GM13977 (cell line): ENCODE measurements at regions not wholly inside any gene's neighbourhood (a gene's known extent, or its start where the extent isn't known, plus 50 kb on each side); places are given as distances from the start of the nearest gene placed in this dataset.

Experiments
- DNase-seq: peaks from one replicate; pipeline ENCODE4 v3.0.0; 2012; ENCODE audit warnings: low spot score
- in situ Hi-C: fragments of 300-500 bp; cut with MboI; formaldehyde crosslinking; loops from one replicate; pipeline ENCODE4 v1.12.0; 2022; ENCODE audit warnings: low sequenced_read_pairs, low pct_unique_long_range_greater_than_20kb, mixed read lengths, inconsistent platforms; ENCODE audit not compliant: unreplicated experiment
- TF ChIP-seq, protein P1 (sequence below): IDR thresholded peaks from 2 replicates; pipeline ENCODE4 v1.5.1; 2012; ENCODE audit warnings: mild to moderate bottlenecking, control low read depth; ENCODE audit not compliant: insufficient read depth; ENCODE audit errors: extremely low read depth, missing control alignments

DNA sequence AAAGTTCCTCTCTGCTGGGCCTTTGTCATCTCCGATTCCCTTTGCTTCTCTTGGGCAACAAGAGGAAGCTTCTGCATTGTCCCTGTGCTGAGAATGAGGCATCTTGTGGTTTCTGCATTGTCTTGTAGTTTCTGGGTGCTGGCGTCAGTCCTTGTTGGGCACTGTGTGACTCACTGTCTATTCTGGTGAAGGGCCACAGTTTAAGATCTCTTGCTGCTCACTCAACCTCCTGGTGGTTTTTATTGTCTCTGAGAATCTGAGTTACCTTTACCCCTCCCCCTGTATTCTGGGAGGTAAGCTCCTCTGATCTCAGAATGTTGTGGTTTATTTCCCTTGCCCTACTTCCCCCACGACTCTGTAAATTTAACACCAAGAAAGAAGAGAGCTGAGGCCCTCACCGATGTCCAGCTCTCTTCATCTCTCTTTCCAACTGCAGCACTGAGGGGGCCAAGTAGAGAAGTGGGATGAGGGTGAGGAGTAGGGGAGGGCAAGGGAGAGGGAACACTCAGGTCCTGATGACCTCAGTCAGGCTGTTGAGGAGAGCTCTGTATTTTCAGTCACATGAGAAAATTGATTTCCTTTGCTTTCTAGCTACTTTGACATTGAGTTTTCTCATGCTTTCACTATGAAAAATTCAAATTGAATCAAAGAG is 441.6 kb upstream of the PITX2 start:
- in situ Hi-C loops: no loop called here
- DNase-seq: peak; percentile 10
- TF ChIP-seq, protein P1, sequence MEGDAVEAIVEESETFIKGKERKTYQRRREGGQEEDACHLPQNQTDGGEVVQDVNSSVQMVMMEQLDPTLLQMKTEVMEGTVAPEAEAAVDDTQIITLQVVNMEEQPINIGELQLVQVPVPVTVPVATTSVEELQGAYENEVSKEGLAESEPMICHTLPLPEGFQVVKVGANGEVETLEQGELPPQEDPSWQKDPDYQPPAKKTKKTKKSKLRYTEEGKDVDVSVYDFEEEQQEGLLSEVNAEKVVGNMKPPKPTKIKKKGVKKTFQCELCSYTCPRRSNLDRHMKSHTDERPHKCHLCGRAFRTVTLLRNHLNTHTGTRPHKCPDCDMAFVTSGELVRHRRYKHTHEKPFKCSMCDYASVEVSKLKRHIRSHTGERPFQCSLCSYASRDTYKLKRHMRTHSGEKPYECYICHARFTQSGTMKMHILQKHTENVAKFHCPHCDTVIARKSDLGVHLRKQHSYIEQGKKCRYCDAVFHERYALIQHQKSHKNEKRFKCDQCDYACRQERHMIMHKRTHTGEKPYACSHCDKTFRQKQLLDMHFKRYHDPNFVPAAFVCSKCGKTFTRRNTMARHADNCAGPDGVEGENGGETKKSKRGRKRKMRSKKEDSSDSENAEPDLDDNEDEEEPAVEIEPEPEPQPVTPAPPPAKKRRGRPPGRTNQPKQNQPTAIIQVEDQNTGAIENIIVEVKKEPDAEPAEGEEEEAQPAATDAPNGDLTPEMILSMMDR: no peak

DNA sequence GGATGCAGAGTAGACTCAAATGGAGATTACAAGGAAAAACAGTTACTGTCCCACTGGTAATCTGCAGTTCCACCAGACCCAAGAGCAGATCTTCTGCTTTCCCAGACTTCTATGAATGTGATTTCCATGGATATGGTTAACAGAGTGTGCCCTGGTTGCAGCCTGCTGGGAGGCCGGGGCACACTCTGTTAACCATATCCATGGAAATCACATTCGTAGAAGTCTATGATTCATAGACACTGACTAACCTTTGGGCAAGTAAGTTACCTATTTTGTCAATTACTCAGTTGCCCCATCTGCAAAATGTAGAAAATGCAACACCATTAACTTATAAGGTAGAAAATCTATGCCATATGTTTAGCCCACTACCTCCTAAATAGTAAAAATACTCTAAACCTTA is 443.1 kb upstream of the PITX2 start:
- DNase-seq: no peak
- TF ChIP-seq, protein P1: no peak
- in situ Hi-C loops: no loop called here

DNA sequence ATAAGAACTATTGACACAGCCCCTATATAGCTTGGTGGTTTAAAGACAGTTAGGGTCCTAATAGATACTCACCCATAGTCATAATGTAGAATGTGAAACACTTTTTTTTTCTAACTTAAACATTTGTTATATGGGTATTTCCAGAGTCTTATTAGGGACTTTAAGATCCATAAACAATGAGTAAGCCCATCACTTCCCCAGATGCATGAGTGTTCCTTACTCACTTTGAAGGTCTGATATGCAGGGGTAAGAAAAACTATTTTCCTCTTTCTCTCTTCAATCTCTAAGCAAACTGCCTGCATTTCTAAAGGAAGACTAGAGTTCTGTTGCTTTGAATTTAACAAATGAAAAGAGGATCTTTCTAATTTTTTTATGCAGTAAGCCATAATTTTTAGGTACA is 443.6 kb upstream of the PITX2 start:
- in situ Hi-C loops: no loop called here
- TF ChIP-seq, protein P1: no peak
- DNase-seq: no peak

DNA sequence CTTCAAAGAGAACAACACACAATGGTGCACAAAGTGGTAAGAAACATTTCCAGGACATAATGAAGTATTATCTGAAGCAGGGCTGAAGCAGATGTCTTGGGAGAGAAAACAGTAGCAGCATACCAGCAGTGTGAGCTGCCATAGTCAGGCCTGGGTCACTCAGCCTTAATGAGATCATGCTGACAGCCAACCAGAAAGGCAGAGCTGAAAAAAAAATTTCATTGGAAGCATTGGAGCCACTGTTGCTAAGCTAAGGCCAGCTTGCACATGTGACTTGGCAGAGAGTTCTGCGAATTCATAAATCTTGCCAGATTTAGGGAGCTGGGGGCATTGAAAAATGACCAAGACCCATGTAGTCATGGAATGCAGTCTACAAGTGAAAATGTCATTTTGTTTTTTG is 444.0 kb upstream of the PITX2 start:
- TF ChIP-seq, protein P1: no peak
- DNase-seq: no peak
- in situ Hi-C loops: no loop called here

DNA sequence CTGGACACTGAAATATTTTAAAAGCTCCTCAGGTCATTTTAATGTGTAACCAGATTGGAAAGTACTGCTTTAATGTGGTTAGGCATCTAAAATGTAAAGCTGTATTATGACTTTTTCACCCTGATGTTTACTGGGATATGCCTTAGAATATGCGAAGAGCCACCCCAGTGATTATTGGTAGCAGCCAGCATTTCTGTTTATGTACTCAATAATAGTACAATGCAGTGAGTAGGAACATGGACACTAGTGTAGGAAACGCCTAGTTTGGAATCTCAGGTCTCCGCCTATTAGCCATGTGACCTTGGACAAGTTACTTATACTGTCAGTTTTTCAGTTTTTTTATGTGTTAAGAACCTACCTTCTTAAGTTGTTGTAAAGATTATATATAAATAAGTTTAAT is 446.0 kb upstream of the PITX2 start:
- TF ChIP-seq, protein P1: no peak
- in situ Hi-C loops: no loop called here

DNA sequence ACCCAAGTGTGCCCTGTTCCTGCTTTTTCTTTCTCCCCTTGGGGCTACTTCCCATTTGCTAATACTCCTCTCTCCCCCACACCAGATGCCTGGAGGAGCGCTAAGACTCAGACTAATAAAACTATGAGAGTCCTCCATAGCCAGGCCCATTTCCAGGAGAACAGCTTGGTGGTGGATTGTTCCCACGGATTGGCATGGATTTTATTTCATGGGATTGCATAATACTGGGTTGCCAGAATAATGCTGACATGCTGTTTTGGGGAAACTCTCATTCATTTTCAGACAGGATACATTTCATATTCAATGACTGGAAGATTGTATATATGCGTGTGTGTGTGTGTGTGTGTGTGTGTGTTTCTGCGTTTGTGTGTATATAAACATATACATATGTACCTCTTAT is 447.5 kb upstream of the PITX2 start:
- in situ Hi-C loops: no loop called here
- TF ChIP-seq, protein P1: no peak
- no peak for DNase-seq

More for the DNA sequence above, 446.0 kb upstream of the PITX2 start:
- no peak for DNase-seq
